Tibial nerve (tissue), 4 donors: ENCODE measurements at regions not wholly inside any gene's neighbourhood (a gene's known extent, or its start where the extent isn't known, plus 50 kb on each side); places are given as distances from the start of the nearest gene placed in this dataset.
"Not testable (repeated sequence)": the region's sequence is repeated elsewhere in the genome, so short reads cannot be mapped to it uniquely, and the experiment has no call there.

ENCODE experiments used
- DNase-seq, 2 donors: peaks; one replicate each; pipeline ENCODE4 v3.0.0-alpha.2; 2019; ENCODE audit warnings: low spot score in 2 of 2
- H3K27ac ChIP-seq, 4 donors: fragments of 200-600 bp; sonication (generic) in 3 of 4; one replicate each; pipeline ENCODE4 v1.5.1; 2017 to 2019; ENCODE audit warnings: mild to moderate bottlenecking in 1 of 4
- H3K27me3 ChIP-seq, 2 donors: fragments of 200-600 bp; sonication (generic) in 1 of 2; one replicate each; pipeline versions ENCODE4 v1.5.1 to v1.6.0; 2017 to 2019
- H3K36me3 ChIP-seq, 3 donors: fragments of 200-600 bp; sonication (generic); one replicate each; pipeline ENCODE4 v1.5.1; 2018 to 2019
- H3K4me1 ChIP-seq, 4 donors: fragments of 200-600 bp; sonication (generic) in 3 of 4; one replicate each; pipeline ENCODE4 v1.5.1; 2017 to 2019
- H3K4me3 ChIP-seq, 4 donors: fragments of 200-600 bp; sonication (generic) in 3 of 4; one replicate each; pipeline ENCODE4 v1.5.1; 2017 to 2019; ENCODE audit warnings: mild to moderate bottlenecking in 1 of 4, moderate library complexity in 1 of 4
- H3K9me3 ChIP-seq, 4 donors: fragments of 200-600 bp; sonication (generic) in 3 of 4; one replicate each; pipeline ENCODE4 v1.5.1; 2017 to 2019
- CTCF ChIP-seq, 5 experiments: fragments of 200-600 bp in 3 of 5; fragments of 450-650 bp in 2 of 5; sonication (generic) in 3 of 5; IDR thresholded peaks; one replicate each; pipeline ENCODE4 v1.5.1; 2016 to 2019; ENCODE audit warnings: antibody characterized with exemption in 5 of 5, mild to moderate bottlenecking in 3 of 5, moderate library complexity in 2 of 5
- EP300 ChIP-seq, 2 donors: sonication (generic); formaldehyde crosslinking; IDR thresholded peaks; one replicate each; pipeline ENCODE4 v1.6.1; 2017; ENCODE audit warnings: antibody characterized with exemption in 2 of 2, mild to moderate bottlenecking in 1 of 2
- POLR2A ChIP-seq, 2 donors: fragments of 450-650 bp; IDR thresholded peaks; one replicate each; pipeline ENCODE4 v1.6.1; 2017; ENCODE audit warnings: antibody characterized with exemption in 2 of 2, mild to moderate bottlenecking in 2 of 2, moderate library complexity in 2 of 2
- WGBS, 2 donors: methylation state at CpG; one replicate each; pipeline ENCODE4 v1.1.5; 2018; 5-methylcytosine and 5-hydroxymethylcytosine counted together

- no peak overlapping the region for H3K27ac ChIP-seq
- no peaks in the 10 kb centered on the region for H3K36me3 ChIP-seq
- 81 to 82% methylated on average over 7 of the region's 7 CpGs for WGBS, 2 donors
These were observed 235.2 kb downstream of the KCNRG start for GRCh38 chr13:50250401-50250800.

GRCh38 chr13:50255639-50256038, 240.4 kb downstream of the KCNRG start:
- no peak for TF ChIP-seq CTCF (IDR thresholded peaks at IDR 0.05)
- no peak for TF ChIP-seq POLR2A (IDR thresholded peaks at IDR 0.05)
- TF ChIP-seq EP300 (IDR thresholded peaks at IDR 0.05) = no peak
- no peak for DNase-seq
- no peaks in the 10 kb centered on the region for H3K4me1 ChIP-seq
- H3K36me3 ChIP-seq = no peaks in the 10 kb centered on the region
- H3K27me3 ChIP-seq = no peaks in the 10 kb centered on the region
- H3K27ac ChIP-seq = no peak overlapping the region
- no peak overlapping the region for H3K4me3 ChIP-seq
- 63 to 77% methylated on average over 1 of the region's 1 CpG for WGBS, 2 donors
- H3K9me3 ChIP-seq = no peaks in the 10 kb centered on the region

More at GRCh38 chr13:50250401-50250800, 235.2 kb downstream of the KCNRG start:
- H3K9me3 ChIP-seq = no peaks in the 10 kb centered on the region
- H3K4me1 ChIP-seq = peaks cover 0 to 2% (median 0%) of the 10 kb centered on the region in 4 donors
- no peak overlapping the region for H3K4me3 ChIP-seq
- H3K27me3 ChIP-seq = no peaks in the 10 kb centered on the region
- TF ChIP-seq CTCF (IDR thresholded peaks at IDR 0.05) = no peak
- no peak for TF ChIP-seq POLR2A (IDR thresholded peaks at IDR 0.05)
- no peak for TF ChIP-seq EP300 (IDR thresholded peaks at IDR 0.05)
- no peak for DNase-seq

GRCh38 chr13:50256536-50257321, 241.5 kb downstream of the KCNRG start:
- H3K9me3 ChIP-seq, H3K36me3 ChIP-seq, DNase-seq, H3K4me1 ChIP-seq, H3K4me3 ChIP-seq, H3K27ac ChIP-seq, H3K27me3 ChIP-seq: not testable (repeated sequence)
- WGBS, 2 donors = 90 to 93% methylated on average over 6 of the region's 6 CpGs

- Histone ChIP-seq H3K4me1 (no peaks in the 10 kb centered on the region), H3K9me3 (no peaks in the 10 kb centered on the region), H3K36me3 (no peaks in the 10 kb centered on the region), H3K4me3 (no peak overlapping the region), H3K27ac (no peak overlapping the region), H3K27me3 (no peaks in the 10 kb centered on the region)
- no peak for DNase-seq
- 87 to 90% methylated on average over 3 of the region's 3 CpGs for WGBS, 2 donors
- TF ChIP-seq CTCF (IDR thresholded peaks at IDR 0.05) (no peak), POLR2A (IDR thresholded peaks at IDR 0.05) (no peak), EP300 (IDR thresholded peaks at IDR 0.05) (no peak)
These were observed 242.4 kb downstream of the KCNRG start for GRCh38 chr13:50257646-50258045.

GRCh38 chr13:50261130-50261901, 246.1 kb downstream of the KCNRG start:
- no peaks in the 10 kb centered on the region for H3K27me3 ChIP-seq
- no peak for TF ChIP-seq CTCF (IDR thresholded peaks at IDR 0.05)
- TF ChIP-seq EP300 (IDR thresholded peaks at IDR 0.05) = no peak
- no peak for TF ChIP-seq POLR2A (IDR thresholded peaks at IDR 0.05)
- H3K27ac ChIP-seq = no peak overlapping the region
- DNase-seq = no peak
- no peaks in the 10 kb centered on the region for H3K9me3 ChIP-seq
- H3K4me1 ChIP-seq = no peaks in the 10 kb centered on the region
- no peaks in the 10 kb centered on the region for H3K36me3 ChIP-seq
- 88 to 91% methylated on average over 6 of the region's 6 CpGs for WGBS, 2 donors
- H3K4me3 ChIP-seq = no peak overlapping the region
